Mammary epithelial cell (primary cell): ENCODE measurements at regions not wholly inside any gene's neighbourhood (a gene's known extent, or its start where the extent isn't known, plus 50 kb on each side); places are given as distances from the start of the nearest gene placed in this dataset.

ENCODE experiments used
- EZH2 ChIP-seq: IDR thresholded peaks from 2 replicates; pipeline ENCODE4 v1.6.1; 2012; ENCODE audit warnings: low read length, inconsistent platforms, borderline replicate concordance
- TF ChIP-seq, protein P1 (sequence below), 2 donors: IDR thresholded peaks in 1 of 2; conservative IDR thresholded peaks in 1 of 2; 2 replicates each; pipeline ENCODE4 v1.5.1; 2011 to 2012; ENCODE audit warnings: inconsistent platforms in 2 of 2, low read length in 2 of 2, mild to moderate bottlenecking in 2 of 2, control low read depth in 1 of 2, low read depth in 1 of 2; ENCODE audit not compliant: insufficient read depth in 1 of 2; ENCODE audit errors: extremely low read depth in 1 of 2

DNA sequence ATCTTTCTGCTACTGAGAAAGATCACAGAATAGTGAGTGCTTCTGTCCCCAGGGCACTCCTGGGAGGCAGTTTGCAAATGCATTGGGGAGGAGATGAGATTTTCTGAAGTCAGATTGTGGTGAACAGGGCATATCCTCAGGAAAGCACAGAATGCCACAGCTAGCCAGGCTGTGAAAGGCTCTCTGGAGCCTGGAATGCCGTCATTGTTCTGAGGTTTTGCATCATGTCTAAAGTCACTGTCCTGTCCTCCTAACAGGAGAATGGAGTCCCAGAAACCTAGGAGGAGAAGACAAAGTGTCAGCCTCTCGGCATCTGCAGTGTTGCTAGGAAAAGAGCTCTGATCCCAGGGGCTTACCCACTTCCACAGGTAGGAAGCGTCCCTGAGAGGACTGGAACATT lies 69.2 kb upstream of the IGFBP3 start:
- TF ChIP-seq, protein P1, sequence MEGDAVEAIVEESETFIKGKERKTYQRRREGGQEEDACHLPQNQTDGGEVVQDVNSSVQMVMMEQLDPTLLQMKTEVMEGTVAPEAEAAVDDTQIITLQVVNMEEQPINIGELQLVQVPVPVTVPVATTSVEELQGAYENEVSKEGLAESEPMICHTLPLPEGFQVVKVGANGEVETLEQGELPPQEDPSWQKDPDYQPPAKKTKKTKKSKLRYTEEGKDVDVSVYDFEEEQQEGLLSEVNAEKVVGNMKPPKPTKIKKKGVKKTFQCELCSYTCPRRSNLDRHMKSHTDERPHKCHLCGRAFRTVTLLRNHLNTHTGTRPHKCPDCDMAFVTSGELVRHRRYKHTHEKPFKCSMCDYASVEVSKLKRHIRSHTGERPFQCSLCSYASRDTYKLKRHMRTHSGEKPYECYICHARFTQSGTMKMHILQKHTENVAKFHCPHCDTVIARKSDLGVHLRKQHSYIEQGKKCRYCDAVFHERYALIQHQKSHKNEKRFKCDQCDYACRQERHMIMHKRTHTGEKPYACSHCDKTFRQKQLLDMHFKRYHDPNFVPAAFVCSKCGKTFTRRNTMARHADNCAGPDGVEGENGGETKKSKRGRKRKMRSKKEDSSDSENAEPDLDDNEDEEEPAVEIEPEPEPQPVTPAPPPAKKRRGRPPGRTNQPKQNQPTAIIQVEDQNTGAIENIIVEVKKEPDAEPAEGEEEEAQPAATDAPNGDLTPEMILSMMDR (conservative IDR thresholded peaks at IDR 0.05 in 1 of 2, IDR thresholded peaks at IDR 0.05 in 1 of 2; ENCODE audit: extremely low read depth in 1 of 2, insufficient read depth in 1 of 2, low read depth in 1 of 2, low read length in 2 of 2): no peak
- no peak for TF ChIP-seq EZH2
